WTC11 (cell line): ENCODE measurements at regions not wholly inside any gene's neighbourhood (a gene's known extent, or its start where the extent isn't known, plus 50 kb on each side); places are given as distances from the start of the nearest gene placed in this dataset.

Source experiments
- ATAC-seq: fragments of 200-7000 bp; cut with Tn5 transposase; 2 replicates; pipeline ENCODE4 v1.10.0; 2021; ENCODE audit warnings: mild to moderate bottlenecking, moderate library complexity
- CTCF ChIA-PET: fragments of 300-600 bp; sonication (Branson Sonifier 250); formaldehyde crosslinking; loops from one replicate; lab custom pipeline; 2021; ENCODE audit warnings: antibody characterized with exemption; lab: Charles Lee
- POLR2A ChIA-PET: fragments of 350-600 bp; sonication (Branson Sonifier 250); formaldehyde crosslinking; loops from one replicate; lab custom pipeline; 2021; ENCODE audit warnings: antibody characterized with exemption; lab: Charles Lee
- DNase-seq: peaks from one replicate; pipeline ENCODE4 v3.0.0; 2021; ENCODE audit warnings: low spot score
- H3K27ac Mint-ChIP-seq: 2 replicates; pipeline ENCODE4 v1.8.0; 2021; ENCODE audit warnings: mixed read lengths
- H3K27me3 Mint-ChIP-seq: 2 replicates; pipeline ENCODE4 v1.8.0; 2021; ENCODE audit warnings: low read depth, mild to moderate bottlenecking, moderate library complexity, mixed read lengths
- H3K36me3 Mint-ChIP-seq: 2 replicates; pipeline ENCODE4 v1.8.0; 2021; ENCODE audit warnings: mixed read lengths
- H3K4me1 Mint-ChIP-seq: 2 replicates; pipeline ENCODE4 v1.8.0; 2022; ENCODE audit warnings: mixed read lengths
- H3K4me3 Mint-ChIP-seq: 2 replicates; pipeline ENCODE4 v1.8.0; 2021; ENCODE audit warnings: mild to moderate bottlenecking, moderate library complexity, mixed read lengths
- H3K9me3 Mint-ChIP-seq: 2 replicates; pipeline ENCODE4 v1.8.0; 2021; ENCODE audit warnings: mixed read lengths
- ARID4B ChIP-seq: sonication (generic); formaldehyde crosslinking; IDR thresholded peaks from 2 replicates; pipeline ENCODE4 v1.8.0; 2023; ENCODE audit warnings: missing genetic modification reagents, mild to moderate bottlenecking, borderline replicate concordance
- ATF6 ChIP-seq: sonication (generic); formaldehyde crosslinking; IDR thresholded peaks from 2 replicates; pipeline ENCODE4 v1.8.1; 2023; ENCODE audit warnings: mild to moderate bottlenecking, missing genetic modification reagents
- CDX4 ChIP-seq: fragments of 250-450 bp; sonication (Bioruptor Pico); IDR thresholded peaks from 2 replicates; pipeline ENCODE4 v1.9.0; 2021; ENCODE audit warnings: moderate library complexity, mild to moderate bottlenecking, inconsistent platforms, borderline replicate concordance
- E2F4 ChIP-seq: sonication (generic); formaldehyde crosslinking; IDR thresholded peaks from 2 replicates; pipeline ENCODE4 v1.8.1; 2022; ENCODE audit warnings: low read depth, mild to moderate bottlenecking, moderate library complexity, missing genetic modification reagents, borderline replicate concordance
- ERG ChIP-seq: fragments of 250-450 bp; sonication (Bioruptor Pico); IDR thresholded peaks from 2 replicates; pipeline ENCODE4 v1.8.0; 2021; ENCODE audit warnings: mild to moderate bottlenecking
- ESRRA ChIP-seq: sonication (generic); formaldehyde crosslinking; IDR thresholded peaks from 2 replicates; pipeline ENCODE4 v1.8.1; 2022; ENCODE audit warnings: mild to moderate bottlenecking, missing genetic modification reagents, borderline replicate concordance
- IRF2 ChIP-seq: sonication (generic); formaldehyde crosslinking; IDR thresholded peaks from 2 replicates; pipeline ENCODE4 v1.8.0; 2022; ENCODE audit warnings: low read depth, missing genetic modification reagents, borderline replicate concordance
- JUN ChIP-seq: sonication (generic); formaldehyde crosslinking; IDR thresholded peaks from 2 replicates; pipeline ENCODE4 v1.8.0; 2023; ENCODE audit warnings: mild to moderate bottlenecking, missing genetic modification reagents
- MXD4 ChIP-seq: fragments of 250-450 bp; sonication (Bioruptor Pico); IDR thresholded peaks from 2 replicates; pipeline ENCODE4 v1.8.0; 2021; ENCODE audit warnings: mild to moderate bottlenecking, moderate library complexity, borderline replicate concordance
- PRDM15 ChIP-seq: sonication (generic); formaldehyde crosslinking; IDR thresholded peaks from 2 replicates; pipeline ENCODE4 v1.8.0; 2022; ENCODE audit warnings: missing genetic modification reagents
- USF1 ChIP-seq: sonication (generic); formaldehyde crosslinking; IDR thresholded peaks from 2 replicates; pipeline ENCODE4 v1.8.0; 2022; ENCODE audit warnings: mild to moderate bottlenecking, missing genetic modification reagents
- ZBTB43 ChIP-seq: sonication (generic); formaldehyde crosslinking; IDR thresholded peaks from 2 replicates; pipeline ENCODE4 v1.8.1; 2023; ENCODE audit warnings: mild to moderate bottlenecking, missing genetic modification reagents
- ZNF532 ChIP-seq: fragments of 250-450 bp; sonication (Bioruptor Pico); IDR thresholded peaks from 2 replicates; pipeline ENCODE4 v1.9.0; 2021; ENCODE audit warnings: mild to moderate bottlenecking, borderline replicate concordance

GRCh38 chr20:55390791-55391190 is 614.5 kb downstream of the CBLN4 start:
- H3K9me3 Mint-ChIP-seq = peaks cover 80% of the 10 kb centered on the region
- ATAC-seq (no peak), DNase-seq (no peak)

More at GRCh38 chr20:55390791-55391190, 614.5 kb downstream of the CBLN4 start:
- CTCF ChIA-PET = no interaction called here
- H3K27ac Mint-ChIP-seq = no peak overlapping the region
- no peak overlapping the region for H3K4me3 Mint-ChIP-seq
- no peaks in the 10 kb centered on the region for H3K4me1 Mint-ChIP-seq
- TF ChIP-seq MXD4 (no peak), ZNF532 (CRISPR knock-in tag) (no peak), ARID4B (CRISPR knock-in tag) (no peak), CDX4 (no peak), JUN (CRISPR knock-in tag) (no peak), ERG (CRISPR knock-in tag) (no peak), E2F4 (CRISPR knock-in tag) (no peak), USF1 (CRISPR knock-in tag) (no peak), PRDM15 (no peak), ATF6 (CRISPR knock-in tag) (no peak), ZBTB43 (CRISPR knock-in tag) (no peak), ESRRA (CRISPR knock-in tag) (no peak), IRF2 (CRISPR knock-in tag) (no peak)
- TF ChIP-seq, all 79 proteins: peak for 0
- POLR2A ChIA-PET = no interaction called here
- Mint-ChIP-seq H3K36me3 (peaks cover 71% of the 10 kb centered on the region), H3K27me3 (peaks cover 14% of the 10 kb centered on the region)
